Esophagus muscularis mucosa (tissue), 4 donors: ENCODE measurements at regions not wholly inside any gene's neighbourhood (a gene's known extent, or its start where the extent isn't known, plus 50 kb on each side); places are given as distances from the start of the nearest gene placed in this dataset.

ENCODE experiments used
- DNase-seq: peaks from one replicate; pipeline ENCODE4 v3.0.0-alpha.2; 2017; ENCODE audit errors: extremely low spot score
- H3K27ac ChIP-seq, 4 donors: fragments of 200-600 bp; sonication (generic); replicated peaks in 1 of 4; 1 replicate in 3 of 4; 2 replicates in 1 of 4; pipeline ENCODE4 v1.5.1; 2016 to 2019; ENCODE audit warnings: mild to moderate bottlenecking in 1 of 4
- H3K27me3 ChIP-seq, 4 donors: fragments of 200-600 bp; sonication (generic); one replicate each; pipeline versions ENCODE4 v1.5.1 to v1.6.0; 2016 to 2019
- H3K36me3 ChIP-seq, 4 donors: fragments of 200-600 bp; sonication (generic); one replicate each; pipeline ENCODE4 v1.5.1; 2016 to 2019
- H3K4me1 ChIP-seq, 4 donors: fragments of 200-600 bp; sonication (generic); one replicate each; pipeline ENCODE4 v1.5.1; 2016 to 2019
- H3K4me3 ChIP-seq, 4 donors: fragments of 200-600 bp; sonication (generic); 1 replicate in 2 of 4; 2 replicates in 2 of 4; pipeline ENCODE4 v1.5.1; 2016 to 2019; ENCODE audit warnings: mild to moderate bottlenecking in 4 of 4, moderate library complexity in 1 of 4
- H3K9me3 ChIP-seq, 4 donors: fragments of 200-600 bp; sonication (generic); 1 replicate in 3 of 4; 2 replicates in 1 of 4; pipeline ENCODE4 v1.5.1; 2016 to 2019
- CTCF ChIP-seq, 3 experiments: fragments of 200-600 bp in 2 of 3; fragments of 450-650 bp in 1 of 3; sonication (generic) in 2 of 3; IDR thresholded peaks; one replicate each; pipeline ENCODE4 v1.5.1; 2017 to 2019; ENCODE audit warnings: antibody characterized with exemption in 3 of 3, mild to moderate bottlenecking in 2 of 3, moderate library complexity in 1 of 3
- EP300 ChIP-seq: sonication (generic); formaldehyde crosslinking; IDR thresholded peaks from one replicate; pipeline ENCODE4 v1.6.1; 2017; ENCODE audit warnings: antibody characterized with exemption
- POLR2A ChIP-seq: fragments of 450-650 bp; IDR thresholded peaks from one replicate; pipeline ENCODE4 v1.6.1; 2017; ENCODE audit warnings: antibody characterized with exemption, moderate library complexity, mild to moderate bottlenecking, low read depth
- POLR2AphosphoS5 ChIP-seq, 2 donors: sonication (generic); formaldehyde crosslinking; IDR thresholded peaks; one replicate each; pipeline ENCODE4 v1.6.1; 2017; ENCODE audit warnings: antibody characterized with exemption in 2 of 2
- whole genome bisulfite sequencing: methylation state at CpG from one replicate; pipeline ENCODE4 v1.1.5; 2018; 5-methylcytosine and 5-hydroxymethylcytosine counted together
- intact Hi-C: fragments of 100-400 bp; cut with DNase I; formaldehyde crosslinking; loops from one replicate; pipeline ENCODE4 v1.15.1; 2023

GRCh38 chr11:87966694-87967093, 208.5 kb downstream of the RAB38 start:
- H3K4me3 ChIP-seq = no peak overlapping the region
- H3K27me3 ChIP-seq = no peaks in the 10 kb centered on the region
- H3K27ac ChIP-seq = no peak overlapping the region
- intact Hi-C loops = no loop called here
- no peaks in the 10 kb centered on the region for H3K36me3 ChIP-seq
- H3K4me1 ChIP-seq = no peaks in the 10 kb centered on the region
- DNase-seq = no peak
- H3K9me3 ChIP-seq = no peaks in the 10 kb centered on the region
- 58% methylated on average over 1 of the region's 1 CpG for WGBS
- TF ChIP-seq POLR2A (no peak), CTCF (IDR thresholded peaks at IDR 0.05) (no peak), POLR2AphosphoS5 (IDR thresholded peaks at IDR 0.05) (no peak), EP300 (no peak)

GRCh38 chr11:87966216-87966615, 209.0 kb downstream of the RAB38 start:
- DNase-seq = no peak
- H3K4me1 ChIP-seq = no peaks in the 10 kb centered on the region
- H3K27ac ChIP-seq = no peak overlapping the region
- no peaks in the 10 kb centered on the region for H3K27me3 ChIP-seq
- no peak overlapping the region for H3K4me3 ChIP-seq
- TF ChIP-seq EP300 (no peak), CTCF (IDR thresholded peaks at IDR 0.05) (no peak), POLR2A (no peak), POLR2AphosphoS5 (IDR thresholded peaks at IDR 0.05) (no peak)
- no peaks in the 10 kb centered on the region for H3K9me3 ChIP-seq
- intact Hi-C loops = no loop called here
- no peaks in the 10 kb centered on the region for H3K36me3 ChIP-seq

- H3K27ac ChIP-seq = no peak overlapping the region
- no peaks in the 10 kb centered on the region for H3K9me3 ChIP-seq
- 83% methylated on average over 1 of the region's 1 CpG for WGBS
- no peaks in the 10 kb centered on the region for H3K4me1 ChIP-seq
- no peak overlapping the region for H3K4me3 ChIP-seq
- no peaks in the 10 kb centered on the region for H3K36me3 ChIP-seq
- no peaks in the 10 kb centered on the region for H3K27me3 ChIP-seq
- TF ChIP-seq EP300 (no peak), POLR2AphosphoS5 (IDR thresholded peaks at IDR 0.05) (no peak), CTCF (IDR thresholded peaks at IDR 0.05) (no peak), POLR2A (no peak)
- intact Hi-C loops = no loop called here
- DNase-seq = no peak
Measured at GRCh38 chr11:87961606-87962005, 213.6 kb downstream of the RAB38 start.

GRCh38 chr11:87957961-87958360, 217.3 kb downstream of the RAB38 start:
- TF ChIP-seq POLR2A = no peak
- no peak for TF ChIP-seq POLR2AphosphoS5 (IDR thresholded peaks at IDR 0.05)
- TF ChIP-seq CTCF (IDR thresholded peaks at IDR 0.05) = no peak
- TF ChIP-seq EP300 = no peak
- H3K27ac ChIP-seq = no peak overlapping the region
- intact Hi-C loops = no loop called here
- DNase-seq = no peak
- H3K27me3 ChIP-seq = no peaks in the 10 kb centered on the region
- no peaks in the 10 kb centered on the region for H3K36me3 ChIP-seq
- H3K4me3 ChIP-seq = no peak overlapping the region
- no peaks in the 10 kb centered on the region for H3K4me1 ChIP-seq
- 88% methylated on average over 4 of the region's 4 CpGs for WGBS
- H3K9me3 ChIP-seq = no peaks in the 10 kb centered on the region

GRCh38 chr11:87954476-87954875, 220.8 kb downstream of the RAB38 start:
- H3K4me1 ChIP-seq = no peaks in the 10 kb centered on the region
- 72% methylated on average over 4 of the region's 4 CpGs for WGBS
- no peak overlapping the region for H3K4me3 ChIP-seq
- H3K27ac ChIP-seq = no peak overlapping the region
- H3K27me3 ChIP-seq = no peaks in the 10 kb centered on the region
- H3K9me3 ChIP-seq = no peaks in the 10 kb centered on the region
- TF ChIP-seq POLR2AphosphoS5 (IDR thresholded peaks at IDR 0.05) (no peak), CTCF (IDR thresholded peaks at IDR 0.05) (no peak), POLR2A (no peak), EP300 (no peak)
- H3K36me3 ChIP-seq = no peaks in the 10 kb centered on the region
- intact Hi-C loops = no loop called here
- no peak for DNase-seq
